Activated gamma-delta T cell treated with anti-CD3 and anti-CD28 coated beads, Interleukin-2, amount 50 U/mL, for 16 hours (primary cell): ENCODE measurements at regions not wholly inside any gene's neighbourhood (a gene's known extent, or its start where the extent isn't known, plus 50 kb on each side); places are given as distances from the start of the nearest gene placed in this dataset.
"Not testable (repeated sequence)": the region's sequence is repeated elsewhere in the genome, so short reads cannot be mapped to it uniquely, and the experiment has no call there.

Source experiments
- DNase-seq: peaks from one replicate; pipeline ENCODE4 v3.0.0-alpha.2; 2020; ENCODE audit warnings: low read depth

- not testable (repeated sequence) for DNase-seq
Measured at GRCh38 chr9:40930426-40930825, 198.1 kb downstream of the FOXD4L6 start.

- not testable (repeated sequence) for DNase-seq
Measured at GRCh38 chr9:40929488-40929845, 199.0 kb downstream of the FOXD4L6 start.

DNA sequence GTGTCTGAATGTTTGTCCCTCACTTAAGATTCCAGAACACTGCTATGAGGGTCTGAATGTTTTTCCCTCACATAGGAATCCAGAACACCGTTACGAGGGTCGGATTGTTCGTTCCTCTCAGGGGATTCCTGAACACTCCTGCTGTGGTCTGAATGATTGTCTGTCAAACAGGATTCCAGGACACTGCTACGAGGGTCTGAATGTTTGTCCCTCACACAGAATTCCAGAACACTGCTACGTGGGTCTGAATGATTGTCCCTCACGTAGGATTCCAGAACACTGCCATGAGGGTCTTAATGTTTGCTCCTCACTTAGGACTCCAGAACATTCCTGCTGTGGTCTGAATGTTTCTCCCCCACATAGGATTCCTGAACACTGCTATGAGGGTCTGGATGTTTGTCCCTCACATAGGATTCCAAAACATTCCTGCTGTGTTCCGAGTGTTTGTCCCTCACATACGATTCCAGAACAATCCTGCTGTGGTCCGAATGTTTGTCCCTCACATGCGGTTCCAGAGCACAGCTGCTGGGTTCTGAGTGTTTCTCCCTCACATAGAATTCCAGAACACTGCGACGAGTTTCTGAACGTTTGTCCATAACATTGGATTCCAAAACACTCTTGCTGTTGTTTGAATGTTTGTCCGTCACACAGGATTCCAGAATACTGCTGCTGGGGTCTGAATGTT is 199.5 kb downstream of the FOXD4L6 start:
- DNase-seq, result no peak

DNA sequence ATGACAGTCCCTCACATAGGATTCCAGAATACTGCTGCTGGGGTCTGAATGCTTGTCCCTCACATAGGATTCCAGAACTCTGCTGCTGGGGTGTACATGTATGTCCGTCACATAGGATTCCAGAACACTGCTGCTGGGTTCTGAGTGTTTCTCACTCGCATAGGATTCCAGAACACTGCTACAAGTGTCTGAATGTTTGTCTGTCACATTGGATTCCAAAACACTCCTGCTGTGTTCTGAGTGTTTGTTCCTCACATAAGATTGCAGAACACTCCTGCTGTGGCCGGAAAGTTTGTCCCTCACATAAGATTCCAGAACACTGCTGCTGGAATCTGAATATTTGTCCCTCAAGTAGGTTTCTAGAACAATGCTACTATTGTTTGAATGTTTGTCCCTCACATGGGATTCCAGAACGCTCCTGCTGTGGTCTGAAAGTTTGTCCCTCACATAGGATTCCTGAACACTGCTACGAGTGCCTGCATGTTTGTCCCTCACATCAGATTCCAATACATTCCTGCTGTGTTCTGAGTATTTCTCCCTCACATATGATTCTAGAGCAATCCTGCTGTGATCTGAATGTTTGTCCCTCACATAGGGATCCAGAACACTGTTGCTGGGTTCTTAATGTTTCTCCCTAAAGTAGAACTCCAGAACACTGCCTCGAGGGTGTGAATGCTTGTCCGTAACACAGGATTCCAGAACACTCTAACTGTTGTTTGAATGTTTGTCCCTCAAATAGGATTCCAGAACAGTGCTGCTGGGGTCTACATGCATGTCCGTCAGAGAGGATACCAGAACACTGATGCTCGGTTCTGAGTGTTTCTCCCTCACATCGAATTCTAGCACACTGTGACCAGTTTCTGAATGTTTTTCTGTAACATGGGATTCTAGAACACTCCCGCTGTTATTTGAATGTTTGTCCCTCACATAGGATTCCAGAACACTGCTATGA is 200.4 kb downstream of the FOXD4L6 start:
- DNase-seq, result no peak

GRCh38 chr9:40927260-40927631 is 201.2 kb downstream of the FOXD4L6 start:
- no peak for DNase-seq

GRCh38 chr9:40926404-40927259 is 201.8 kb downstream of the FOXD4L6 start:
- no peak for DNase-seq

GRCh38 chr9:40925149-40925548 is 203.3 kb downstream of the FOXD4L6 start:
- DNase-seq, result no peak

DNA sequence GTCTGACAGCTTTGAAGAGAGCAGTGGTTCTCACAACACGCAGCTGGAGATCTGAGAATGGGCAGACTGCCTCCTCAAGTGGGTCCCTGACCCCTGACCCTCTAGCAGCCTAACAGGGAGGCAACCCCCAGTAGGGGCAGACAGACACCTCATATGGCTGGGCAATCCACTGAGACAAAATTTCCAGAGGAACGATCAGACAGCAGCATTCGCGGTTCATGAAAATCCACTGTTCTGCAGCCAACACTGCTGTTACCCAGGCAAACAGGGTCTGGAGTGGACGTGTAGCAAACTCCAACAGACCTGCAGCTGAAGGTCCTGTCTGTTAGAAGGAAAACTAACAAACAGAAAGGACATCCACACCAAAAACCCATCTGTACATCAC is 212.1 kb downstream of the FOXD4L6 start:
- not testable (repeated sequence) for DNase-seq

GRCh38 chr9:40915660-40916398 is 212.7 kb downstream of the FOXD4L6 start:
- not testable (repeated sequence) for DNase-seq

DNA sequence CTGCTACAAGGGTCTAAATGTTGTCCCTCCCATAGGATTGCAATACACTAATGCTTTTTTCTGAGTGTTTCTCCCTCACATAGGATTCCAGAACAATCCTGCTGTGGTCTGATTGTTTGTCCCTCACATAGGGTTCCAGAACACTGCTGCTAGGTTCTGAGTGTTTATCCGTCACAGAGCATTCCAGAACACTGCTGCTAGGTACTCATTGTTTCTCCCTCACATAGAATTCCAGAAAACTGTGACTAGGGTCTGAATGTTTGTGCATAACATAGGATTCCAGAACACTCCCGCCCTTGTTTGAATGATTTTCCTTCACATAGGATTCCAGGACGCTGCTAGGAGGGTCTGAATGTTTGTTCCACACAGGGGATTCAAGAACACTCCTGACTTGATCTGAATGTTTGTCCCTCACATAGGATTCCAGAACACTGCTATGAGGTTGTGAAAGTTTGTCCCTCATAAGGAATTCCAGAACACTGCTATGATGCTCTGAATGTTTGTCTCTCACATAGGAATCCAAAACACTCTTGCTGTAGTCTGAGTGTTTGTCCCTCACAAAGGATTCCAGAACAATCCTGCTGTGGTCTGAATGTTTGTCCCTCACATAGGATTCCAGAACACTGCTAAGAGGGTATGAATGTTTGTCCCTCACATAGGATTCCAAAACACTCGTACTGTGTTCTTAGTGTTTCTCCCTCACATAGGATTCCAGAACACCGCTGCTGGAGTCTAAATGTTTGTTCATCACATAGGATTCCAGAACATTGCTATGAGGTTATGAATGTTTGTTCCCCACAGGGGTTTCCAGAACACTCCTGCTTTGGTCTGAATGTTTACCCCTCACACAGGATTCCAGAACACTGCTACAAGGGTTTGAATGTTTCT is 213.5 kb downstream of the FOXD4L6 start:
- no peak for DNase-seq

- DNase-seq, result no peak
Measured at GRCh38 chr9:40913928-40914673, 214.4 kb downstream of the FOXD4L6 start.

GRCh38 chr9:40913096-40913719 is 215.3 kb downstream of the FOXD4L6 start:
- no peak for DNase-seq

DNA sequence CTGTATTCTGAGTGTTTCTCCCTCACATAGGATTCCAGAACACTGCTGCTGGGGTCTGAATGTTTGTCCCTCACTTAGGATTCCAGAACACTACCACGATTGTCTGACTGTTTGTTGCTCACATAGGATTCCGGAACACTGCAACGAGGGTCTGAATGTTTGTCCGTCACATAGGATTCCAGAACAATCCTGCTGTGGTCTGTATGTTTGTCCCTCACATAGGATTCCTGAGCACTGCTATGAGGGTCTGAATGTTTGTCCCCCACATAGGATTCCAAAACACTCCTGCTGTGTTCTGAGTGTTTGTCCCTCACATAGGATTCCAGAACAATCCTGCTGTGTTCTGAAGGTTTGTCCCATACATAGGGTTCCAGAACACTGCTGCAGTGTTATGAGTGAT is 215.8 kb downstream of the FOXD4L6 start:
- DNase-seq, result not testable (repeated sequence)

DNA sequence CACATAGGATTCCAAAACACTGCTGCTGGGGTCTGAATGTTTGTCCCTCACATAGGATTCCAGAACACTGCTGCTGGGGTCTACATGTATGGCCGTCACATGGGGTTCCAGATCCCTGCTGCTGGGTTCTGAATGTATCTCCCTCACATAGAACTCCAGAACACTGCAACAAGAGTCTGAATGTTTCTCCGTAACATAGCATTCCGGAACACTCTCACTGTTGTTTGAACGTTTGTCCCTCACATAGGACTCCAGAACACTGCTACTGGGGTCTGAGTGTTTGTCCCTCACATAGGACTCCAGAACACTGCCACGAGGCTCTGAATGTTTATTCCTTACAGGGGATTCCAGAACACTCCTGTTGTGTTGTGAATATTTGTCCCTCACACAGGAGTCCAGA is 216.8 kb downstream of the FOXD4L6 start:
- no peak for DNase-seq

DNA sequence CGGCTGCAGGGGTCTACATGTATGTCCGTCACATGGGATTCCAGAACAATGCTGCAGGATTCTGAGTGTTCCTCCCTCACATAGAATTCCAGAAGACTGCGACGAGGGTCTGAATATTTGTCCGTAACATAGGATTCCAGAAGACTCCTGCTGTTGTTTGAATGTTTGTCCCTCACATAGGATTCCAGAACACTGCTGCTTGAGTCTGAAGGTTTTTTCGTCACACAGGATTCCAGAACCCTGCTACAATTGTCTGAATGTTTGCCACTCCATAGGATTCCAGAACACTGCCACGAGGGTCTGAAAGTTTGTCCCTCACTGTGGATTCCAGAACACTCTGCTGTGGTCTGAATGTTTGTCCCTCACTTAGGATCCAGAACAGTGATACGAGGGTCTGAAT is 217.5 kb downstream of the FOXD4L6 start:
- not testable (repeated sequence) for DNase-seq

DNA sequence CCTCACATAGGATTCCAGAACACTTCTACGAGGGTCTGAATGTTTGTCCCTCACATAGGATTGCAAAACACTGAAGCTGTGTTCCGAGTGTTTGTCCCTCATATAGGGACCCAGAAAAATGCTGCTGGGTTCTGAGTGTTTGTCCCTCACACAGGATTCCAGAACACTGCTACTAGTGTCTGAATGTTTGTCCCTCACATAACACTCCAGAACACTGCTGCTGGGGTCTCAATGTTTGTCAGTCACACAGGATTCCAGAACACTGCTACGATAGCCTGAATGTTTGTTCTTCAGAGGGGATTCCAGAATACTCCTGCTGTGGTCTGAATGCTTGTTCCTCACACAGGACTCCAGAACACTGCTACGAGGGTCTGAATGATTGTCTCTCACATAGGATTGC is 218.7 kb downstream of the FOXD4L6 start:
- DNase-seq, result no peak

DNA sequence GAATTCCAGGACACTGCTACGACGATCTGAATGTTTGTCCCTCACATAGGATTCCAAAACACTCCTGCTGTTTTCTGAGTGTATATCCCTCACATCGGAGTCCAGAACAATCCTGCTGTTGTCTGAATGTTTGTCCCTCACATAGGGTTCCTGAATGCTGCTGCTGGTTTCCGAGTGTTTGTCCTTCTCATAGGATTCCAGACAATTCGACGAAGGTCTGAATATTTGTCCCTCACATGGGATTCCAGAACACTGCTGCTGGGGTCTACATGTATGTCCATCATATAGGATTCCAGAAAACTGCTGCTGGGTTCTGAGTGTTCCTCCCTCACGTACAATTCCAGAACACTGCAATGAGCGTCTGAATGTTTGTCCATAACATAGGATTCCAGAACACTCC is 219.4 kb downstream of the FOXD4L6 start:
- not testable (repeated sequence) for DNase-seq

DNA sequence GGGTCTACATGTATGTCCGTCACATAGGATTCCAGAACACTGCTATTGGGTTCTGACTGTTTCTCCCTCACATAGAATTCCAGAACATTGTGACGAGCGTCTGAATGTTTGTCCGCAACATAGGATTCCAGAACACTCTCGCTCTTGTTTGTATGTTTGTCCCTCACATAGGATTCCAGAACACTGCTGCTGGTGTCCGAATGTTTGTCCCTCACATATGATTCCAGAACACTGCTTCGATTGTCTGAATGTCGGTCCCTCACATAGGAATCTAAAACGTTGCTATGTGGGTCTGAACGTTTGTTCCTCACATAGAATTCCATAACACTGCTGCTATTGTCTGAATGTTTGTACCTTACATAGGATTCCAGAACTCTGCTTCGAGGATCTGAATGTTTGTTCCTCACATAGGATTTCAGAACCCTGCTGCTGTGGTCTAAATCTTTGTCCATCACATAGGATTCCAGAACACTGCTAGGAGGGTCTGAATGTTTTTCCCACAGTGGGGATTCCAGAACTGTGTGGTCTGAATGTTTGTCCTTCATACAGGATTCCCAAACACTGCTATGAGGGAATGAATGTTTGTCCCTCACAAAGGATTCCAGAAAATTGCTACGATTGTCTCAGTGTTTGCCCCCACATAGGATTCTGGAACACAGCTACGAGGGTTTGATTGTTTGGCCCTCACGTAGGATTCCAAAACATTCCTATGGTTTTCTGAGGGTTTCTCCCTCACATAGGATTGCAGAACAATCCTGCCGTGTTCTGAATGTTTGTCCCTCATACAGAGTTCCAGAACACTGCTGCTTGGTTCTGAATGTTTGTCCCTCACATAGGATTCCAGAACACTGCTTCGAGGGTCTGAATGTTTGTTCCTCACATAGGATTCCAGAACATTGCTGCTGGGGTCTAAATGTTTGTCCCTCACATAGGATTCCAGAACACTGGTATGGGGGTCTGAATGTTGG is 220.5 kb downstream of the FOXD4L6 start:
- DNase-seq, result no peak
